Smooth muscle cell (in vitro differentiated cells): ENCODE measurements at regions not wholly inside any gene's neighbourhood (a gene's known extent, or its start where the extent isn't known, plus 50 kb on each side); places are given as distances from the start of the nearest gene placed in this dataset.

Experiments
- DNase-seq: peaks from one replicate; lab custom pipeline; 2025; ENCODE audit not compliant: unreplicated experiment; lab: John Stamatoyannopoulos, UW
- H2AFZ ChIP-seq: fragments of 200-600 bp; sonication (generic); 2 replicates; pipeline ENCODE4 v1.6.0; 2016; ENCODE audit warnings: antibody characterized with exemption, low read depth, mild to moderate bottlenecking
- H3F3A ChIP-seq: fragments of 200-600 bp; sonication (generic); 2 replicates; pipeline ENCODE4 v1.6.0; 2017; ENCODE audit warnings: antibody characterized with exemption, low read depth
- H3K27ac ChIP-seq: fragments of 200-600 bp; sonication (generic); 2 replicates; pipeline ENCODE4 v1.5.1; 2016; ENCODE audit warnings: low read depth, mild to moderate bottlenecking
- H3K27me3 ChIP-seq: fragments of 200-600 bp; sonication (generic); 2 replicates; pipeline ENCODE4 v1.6.1; 2016; ENCODE audit warnings: low read depth, mild to moderate bottlenecking
- H3K36me3 ChIP-seq: fragments of 200-600 bp; sonication (generic); 2 replicates; pipeline ENCODE4 v1.5.1; 2016; ENCODE audit warnings: low read depth
- H3K4me1 ChIP-seq: fragments of 200-600 bp; sonication (generic); 2 replicates; pipeline ENCODE4 v1.5.1; 2016; ENCODE audit warnings: low read depth
- H3K4me2 ChIP-seq: fragments of 200-600 bp; sonication (generic); 2 replicates; pipeline ENCODE4 v1.6.0; 2016; ENCODE audit warnings: mild to moderate bottlenecking
- H3K4me3 ChIP-seq: fragments of 200-600 bp; sonication (generic); 2 replicates; pipeline ENCODE4 v1.5.1; 2016; ENCODE audit warnings: mild to moderate bottlenecking
- H3K79me2 ChIP-seq: fragments of 200-600 bp; sonication (generic); 2 replicates; pipeline ENCODE4 v1.6.0; 2016; ENCODE audit warnings: low read depth, mild to moderate bottlenecking
- H3K9ac ChIP-seq: fragments of 200-600 bp; sonication (generic); 2 replicates; pipeline ENCODE4 v1.6.0; 2016; ENCODE audit warnings: low read depth
- H3K9me3 ChIP-seq: fragments of 200-600 bp; sonication (generic); replicated peaks from 2 replicates; pipeline ENCODE4 v1.5.1; 2016; ENCODE audit warnings: low read depth
- H4K20me1 ChIP-seq: fragments of 200-600 bp; sonication (generic); 2 replicates; pipeline ENCODE4 v1.6.0; 2016; ENCODE audit warnings: low read depth
- CTCF ChIP-seq: fragments of 200-600 bp; sonication (generic); IDR thresholded peaks from 2 replicates; pipeline ENCODE4 v1.5.1; 2017; ENCODE audit warnings: borderline replicate concordance, mild to moderate bottlenecking, antibody characterized with exemption; ENCODE audit not compliant: insufficient read depth, poor library complexity, severe bottlenecking
- WGBS: methylation state at CpG from one replicate; pipeline ENCODE4 v1.1.7; 2016; ENCODE audit warnings: low lambda C conversion rate; 5-methylcytosine and 5-hydroxymethylcytosine counted together

- no peaks in the 10 kb centered on the region for H4K20me1 ChIP-seq
- WGBS = 15% methylated on average over 2 of the region's 2 CpGs
- peak overlapping the region; percentile 35 for H3K4me2 ChIP-seq
- peaks cover 12% of the 10 kb centered on the region for H3K4me1 ChIP-seq
- H3K27ac ChIP-seq = peak overlapping the region; percentile 28
- H3K79me2 ChIP-seq = no peaks in the 10 kb centered on the region
- no peaks in the 10 kb centered on the region for H3K27me3 ChIP-seq
- TF ChIP-seq CTCF = no peak
- no peaks in the 10 kb centered on the region for H3F3A ChIP-seq
- H2AFZ ChIP-seq = no peak overlapping the region
- H3K36me3 ChIP-seq = no peaks in the 10 kb centered on the region
- H3K4me3 ChIP-seq = no peak overlapping the region
- no peak overlapping the region for H3K9ac ChIP-seq
- no peaks in the 10 kb centered on the region for H3K9me3 ChIP-seq
- no peak for DNase-seq
Observed at GRCh38 chr11:106242718-106243415, 165.4 kb downstream of the AASDHPPT start.

- Histone ChIP-seq H3K9me3 (no peaks in the 10 kb centered on the region), H3K4me2 (no peak overlapping the region), H4K20me1 (no peaks in the 10 kb centered on the region), H3K4me1 (peaks cover 12% of the 10 kb centered on the region), H3K36me3 (no peaks in the 10 kb centered on the region), H3K27ac (no peak overlapping the region), H3K9ac (no peak overlapping the region), H3F3A (no peaks in the 10 kb centered on the region), H3K4me3 (no peak overlapping the region), H3K79me2 (no peaks in the 10 kb centered on the region), H2AFZ (no peak overlapping the region), H3K27me3 (no peaks in the 10 kb centered on the region)
- DNase-seq = no peak
- 54% methylated on average over 3 of the region's 3 CpGs for WGBS
- TF ChIP-seq CTCF = no peak
Observed at GRCh38 chr11:106246495-106246894, 169.0 kb downstream of the AASDHPPT start.

GRCh38 chr11:106249617-106250239, 172.3 kb downstream of the AASDHPPT start:
- no peaks in the 10 kb centered on the region for H4K20me1 ChIP-seq
- H2AFZ ChIP-seq = peak overlapping the region; percentile 1
- H3F3A ChIP-seq = no peaks in the 10 kb centered on the region
- H3K36me3 ChIP-seq = no peaks in the 10 kb centered on the region
- no peaks in the 10 kb centered on the region for H3K27me3 ChIP-seq
- no peaks in the 10 kb centered on the region for H3K9me3 ChIP-seq
- peak overlapping the region; percentile 42 for H3K4me2 ChIP-seq
- WGBS = 29% methylated on average over 5 of the region's 5 CpGs
- no peaks in the 10 kb centered on the region for H3K79me2 ChIP-seq
- no peak overlapping the region for H3K9ac ChIP-seq
- no peak for DNase-seq
- H3K27ac ChIP-seq = peak overlapping the region; percentile 73
- H3K4me3 ChIP-seq = no peak overlapping the region
- peaks cover 12% of the 10 kb centered on the region for H3K4me1 ChIP-seq
- TF ChIP-seq CTCF = no peak
